GM04504 (cell line): ENCODE measurements at regions not wholly inside any gene's neighbourhood (a gene's known extent, or its start where the extent isn't known, plus 50 kb on each side); places are given as distances from the start of the nearest gene placed in this dataset.
"Not testable (repeated sequence)": the region's sequence is repeated elsewhere in the genome, so short reads cannot be mapped to it uniquely, and the experiment has no call there.

Source experiments
- DNase-seq: peaks from one replicate; pipeline ENCODE4 v3.0.0-alpha.2; 2012; ENCODE audit warnings: low read depth

GRCh38 chr14:43692706-43693105, 814.4 kb downstream of the FSCB start:
- DNase-seq: no peak

GRCh38 chr14:43687921-43688320, 819.2 kb downstream of the FSCB start:
- DNase-seq: no peak

- DNase-seq: no peak
These were observed 829.5 kb downstream of the FSCB start for GRCh38 chr14:43677581-43677980.

- no peak for DNase-seq
These were observed 832.8 kb downstream of the FSCB start for GRCh38 chr14:43674273-43674672.

- DNase-seq: no peak
These were observed 835.2 kb downstream of the FSCB start for GRCh38 chr14:43671716-43672485.

GRCh38 chr14:43669355-43669754, 837.7 kb downstream of the FSCB start:
- DNase-seq: no peak

- DNase-seq: no peak
These were observed 841.4 kb downstream of the FSCB start for GRCh38 chr14:43665570-43666267.

GRCh38 chr14:43655194-43655593, 851.9 kb downstream of the FSCB start:
- DNase-seq: not testable (repeated sequence)

- no peak for DNase-seq
These were observed 855.2 kb downstream of the FSCB start for GRCh38 chr14:43651896-43652295.

GRCh38 chr14:43651185-43651787, 855.8 kb downstream of the FSCB start:
- no peak for DNase-seq

GRCh38 chr14:43649508-43649907, 857.6 kb downstream of the FSCB start:
- no peak for DNase-seq

GRCh38 chr14:43647302-43647701, 859.8 kb downstream of the FSCB start:
- DNase-seq: no peak

GRCh38 chr14:43640718-43641267, 866.3 kb downstream of the FSCB start:
- DNase-seq: no peak

- DNase-seq: no peak
These were observed 881.8 kb downstream of the FSCB start for GRCh38 chr14:43625294-43625693.

- no peak for DNase-seq
These were observed 885.8 kb downstream of the FSCB start for GRCh38 chr14:43621282-43621681.

- DNase-seq: no peak
These were observed 911.8 kb downstream of the FSCB start for GRCh38 chr14:43595096-43595772.

GRCh38 chr14:43591776-43592175, 915.3 kb downstream of the FSCB start:
- DNase-seq: no peak

- DNase-seq: no peak
These were observed 919.9 kb downstream of the FSCB start for GRCh38 chr14:43587183-43587582.

GRCh38 chr14:43579671-43580070, 927.4 kb downstream of the FSCB start:
- no peak for DNase-seq

- DNase-seq: no peak
These were observed 939.1 kb downstream of the FSCB start for GRCh38 chr14:43568022-43568421.

- DNase-seq: no peak
These were observed 958.7 kb downstream of the FSCB start for GRCh38 chr14:43548368-43548767.

GRCh38 chr14:43547596-43547995, 959.5 kb downstream of the FSCB start:
- DNase-seq: not testable (repeated sequence)
